AG04449 (cell line): ENCODE measurements at regions not wholly inside any gene's neighbourhood (a gene's known extent, or its start where the extent isn't known, plus 50 kb on each side); places are given as distances from the start of the nearest gene placed in this dataset.
A peak's percentile ranks its signal among the peaks of the same experiment; 100 is the strongest.

Experiments
- CTCF ChIA-PET: fragments of 350-600 bp; formaldehyde crosslinking; extraction: SDS; loops from one replicate; lab custom pipeline; 2021; ENCODE audit warnings: antibody characterized with exemption; lab: Yijun Ruan, JAX
- POLR2A ChIA-PET: fragments of 400-600, 350-600 bp; formaldehyde crosslinking; extraction: SDS; loops from one replicate; lab custom pipeline; 2020; ENCODE audit warnings: antibody characterized with exemption, inconsistent platforms; lab: Yijun Ruan, JAX
- DNase-seq: peaks from one replicate; pipeline ENCODE4 v3.0.0-alpha.2; 2010; ENCODE audit warnings: low read depth, low spot score
- H3K4me3 ChIP-seq: 2 replicates; pipeline ENCODE4 v1.5.1; 2011; ENCODE audit warnings: low read depth, mild to moderate bottlenecking, control low read depth, low read length
- TF ChIP-seq, protein P1 (sequence below): IDR thresholded peaks from one replicate; pipeline ENCODE4 v1.5.1; 2011; ENCODE audit warnings: mild to moderate bottlenecking, moderate library complexity, low read length, control low read depth, inconsistent platforms; ENCODE audit not compliant: insufficient read depth; ENCODE audit errors: missing control alignments

DNA sequence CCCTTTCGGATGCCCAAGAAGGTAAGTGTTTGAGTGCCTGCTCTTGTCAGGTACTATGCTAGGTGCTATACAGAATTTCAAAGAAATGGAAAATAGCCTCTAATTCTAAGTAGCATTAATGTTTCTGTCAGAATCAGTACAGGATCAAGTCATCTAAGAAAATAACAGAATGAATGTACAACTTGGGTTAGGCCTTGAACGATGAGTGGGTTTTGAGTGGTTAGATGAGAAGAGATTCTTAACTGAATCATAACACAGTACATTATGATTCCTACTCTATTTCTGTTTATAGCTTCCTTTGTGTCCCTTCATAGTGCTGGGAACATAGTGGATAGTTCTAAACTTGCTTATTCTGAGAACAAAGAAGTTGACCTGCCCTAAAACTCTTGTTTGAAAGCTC lies 253.9 kb downstream of the GLUD2 start:
- CTCF ChIA-PET = no interaction called here
- H3K4me3 ChIP-seq = no peak overlapping the region
- POLR2A ChIA-PET = no interaction called here
- TF ChIP-seq, protein P1, sequence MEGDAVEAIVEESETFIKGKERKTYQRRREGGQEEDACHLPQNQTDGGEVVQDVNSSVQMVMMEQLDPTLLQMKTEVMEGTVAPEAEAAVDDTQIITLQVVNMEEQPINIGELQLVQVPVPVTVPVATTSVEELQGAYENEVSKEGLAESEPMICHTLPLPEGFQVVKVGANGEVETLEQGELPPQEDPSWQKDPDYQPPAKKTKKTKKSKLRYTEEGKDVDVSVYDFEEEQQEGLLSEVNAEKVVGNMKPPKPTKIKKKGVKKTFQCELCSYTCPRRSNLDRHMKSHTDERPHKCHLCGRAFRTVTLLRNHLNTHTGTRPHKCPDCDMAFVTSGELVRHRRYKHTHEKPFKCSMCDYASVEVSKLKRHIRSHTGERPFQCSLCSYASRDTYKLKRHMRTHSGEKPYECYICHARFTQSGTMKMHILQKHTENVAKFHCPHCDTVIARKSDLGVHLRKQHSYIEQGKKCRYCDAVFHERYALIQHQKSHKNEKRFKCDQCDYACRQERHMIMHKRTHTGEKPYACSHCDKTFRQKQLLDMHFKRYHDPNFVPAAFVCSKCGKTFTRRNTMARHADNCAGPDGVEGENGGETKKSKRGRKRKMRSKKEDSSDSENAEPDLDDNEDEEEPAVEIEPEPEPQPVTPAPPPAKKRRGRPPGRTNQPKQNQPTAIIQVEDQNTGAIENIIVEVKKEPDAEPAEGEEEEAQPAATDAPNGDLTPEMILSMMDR = no peak
- DNase-seq = no peak

DNA sequence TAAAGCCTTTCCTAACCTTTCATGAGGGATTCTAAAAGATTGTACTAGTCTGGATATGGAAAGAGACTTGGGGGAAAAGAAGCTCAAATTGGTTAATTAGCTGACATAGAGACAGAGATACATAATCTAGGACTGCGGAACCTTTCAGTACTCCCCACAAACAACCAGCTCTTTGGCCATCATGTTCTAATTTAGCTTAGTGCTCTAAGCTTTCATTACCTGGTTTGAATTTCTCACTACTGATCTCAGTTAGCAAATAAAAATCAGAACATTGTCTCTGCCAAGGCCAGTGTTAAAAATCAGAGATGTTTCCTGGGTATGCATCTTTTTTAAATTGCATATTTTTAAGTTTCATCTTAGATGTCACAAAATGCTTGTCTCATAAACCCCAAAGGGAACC lies 254.4 kb downstream of the GLUD2 start:
- TF ChIP-seq, protein P1 = no peak
- no peak overlapping the region for H3K4me3 ChIP-seq
- POLR2A ChIA-PET = no interaction called here
- CTCF ChIA-PET = no interaction called here
- DNase-seq = no peak

DNA sequence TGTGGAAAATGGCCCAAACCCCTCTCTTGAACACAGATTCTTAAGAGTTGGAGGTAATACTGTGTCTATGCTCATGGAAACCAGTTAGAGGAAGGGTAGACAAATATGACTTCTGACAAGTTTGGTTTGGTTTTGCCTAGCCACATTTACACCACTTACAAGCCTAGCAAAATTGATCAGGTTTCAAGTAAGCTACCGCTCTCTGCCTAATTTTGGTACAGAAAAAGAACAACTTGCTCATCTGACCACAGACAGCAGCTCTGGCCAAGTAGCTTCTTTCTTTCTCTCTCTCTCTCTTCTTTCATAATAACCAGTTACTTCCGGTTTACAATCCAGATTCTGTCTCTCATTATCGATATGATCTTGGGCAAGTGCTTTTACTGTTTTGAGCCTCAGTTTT lies 260.0 kb downstream of the GLUD2 start:
- POLR2A ChIA-PET = no interaction called here

DNA sequence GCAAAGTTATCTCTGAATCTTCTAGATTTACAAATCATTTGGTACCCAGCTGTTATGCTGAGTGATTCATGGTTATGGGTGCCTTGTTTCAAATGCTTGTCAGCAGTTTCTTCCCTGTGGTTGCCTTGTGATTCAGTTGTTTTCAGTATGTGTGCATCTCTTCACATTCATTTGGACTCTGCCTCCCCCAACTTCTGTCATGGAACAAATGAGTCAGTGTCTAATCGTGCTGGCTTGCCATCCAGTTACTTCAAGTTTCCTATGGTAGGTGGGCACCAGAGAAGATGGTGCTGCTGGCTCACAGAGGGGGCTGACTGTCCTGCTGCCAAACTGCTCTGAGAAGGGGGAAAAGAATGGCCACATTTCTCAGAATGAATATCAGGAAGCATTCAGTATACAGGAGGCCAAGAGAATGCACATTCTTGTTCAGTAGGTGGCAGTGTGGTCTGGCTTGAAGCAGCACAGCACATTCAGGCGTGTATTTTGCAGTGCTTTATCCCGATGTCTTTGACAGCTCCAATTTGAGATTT lies 260.9 kb downstream of the GLUD2 start:
- no peak overlapping the region for H3K4me3 ChIP-seq
- TF ChIP-seq, protein P1 = peak; percentile 30
- peak; percentile 2 for DNase-seq
- ChIA-PET CTCF (no interaction called here), POLR2A (no interaction called here)

More for the DNA sequence above, 260.0 kb downstream of the GLUD2 start:
- CTCF ChIA-PET = no interaction called here
- no peak overlapping the region for H3K4me3 ChIP-seq
- TF ChIP-seq, protein P1 = no peak
- DNase-seq = no peak

DNA sequence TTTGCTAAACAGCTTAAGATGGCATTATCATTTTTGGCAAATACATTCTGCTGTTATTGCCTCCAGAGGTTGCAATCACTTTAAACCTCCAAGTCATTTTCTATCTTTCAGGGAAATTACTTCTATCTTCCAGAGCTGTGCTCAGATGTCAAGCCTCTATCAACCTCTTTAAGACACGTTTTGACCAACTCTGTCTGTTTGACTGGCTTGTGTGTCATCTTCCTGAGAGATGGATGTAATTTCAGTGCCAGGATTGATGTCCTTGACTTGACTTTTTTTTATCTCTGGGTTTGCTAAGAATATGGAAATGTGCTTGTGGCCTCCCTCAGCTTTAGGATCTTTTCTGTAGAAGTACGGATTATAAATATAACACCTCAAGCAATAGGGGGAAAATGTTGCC lies 263.4 kb downstream of the GLUD2 start:
- TF ChIP-seq, protein P1 = no peak
- CTCF ChIA-PET = no interaction called here
- H3K4me3 ChIP-seq = no peak overlapping the region
- no peak for DNase-seq
- POLR2A ChIA-PET = no interaction called here

DNA sequence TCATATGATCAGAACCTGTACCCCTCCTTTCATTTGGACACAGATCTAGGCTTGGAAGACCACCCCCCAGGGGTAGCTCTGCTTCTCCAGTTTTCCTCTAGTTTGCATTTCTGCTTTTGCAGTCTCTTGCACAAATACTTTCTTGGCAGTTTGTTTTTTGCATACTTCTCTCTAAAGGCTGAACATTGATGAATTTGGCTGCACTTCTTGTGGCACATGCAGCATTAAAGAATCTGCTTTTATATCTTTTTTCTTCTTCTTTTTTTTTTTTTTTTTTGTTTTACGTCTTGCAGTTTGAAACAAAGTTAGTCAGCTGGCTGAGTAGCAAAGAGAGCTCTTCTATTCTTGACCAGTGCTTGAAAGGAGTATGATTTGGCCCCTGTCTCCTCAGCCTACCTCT lies 273.0 kb downstream of the GLUD2 start:
- TF ChIP-seq, protein P1 = no peak
- DNase-seq = no peak
- ChIA-PET CTCF (no interaction called here), POLR2A (no interaction called here)
- no peak overlapping the region for H3K4me3 ChIP-seq
